ENCODE measurements at regions not wholly inside any gene's neighbourhood (a gene's known extent, or its start where the extent isn't known, plus 50 kb on each side); places are given as distances from the start of the nearest gene placed in this dataset.
A peak's percentile ranks its signal among the peaks of the same experiment; 100 is the strongest.

DNA sequence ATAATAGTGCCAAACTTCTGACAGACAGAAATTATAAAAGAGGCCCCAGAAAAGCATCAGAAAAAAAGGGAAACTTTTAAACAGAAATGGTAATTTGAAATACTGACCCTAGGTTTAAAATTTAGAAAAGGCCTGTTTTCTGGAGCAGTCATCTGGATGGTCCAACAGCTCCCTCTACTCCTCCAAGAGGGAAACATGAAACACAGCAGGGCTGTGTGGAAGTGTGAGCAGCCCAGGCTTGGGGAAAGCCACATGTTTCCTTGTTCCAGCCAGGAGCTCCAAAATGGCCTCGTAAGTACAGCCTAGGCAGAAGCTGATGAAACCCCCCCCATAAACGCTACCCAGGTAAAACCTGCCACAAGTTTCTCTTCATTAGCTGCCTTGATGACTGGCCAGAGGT, 499.3 kb upstream of the ADAMTS16 start:
- peak; percentile 13 for TF ChIP-seq CTCF (IDR thresholded peaks at IDR 0.05; ENCODE audit: low read depth, low read length)
- in situ Hi-C loops (cut with HindIII; ENCODE audit: low sequenced_read_pairs): no loop called here
- H3K4me3 ChIP-seq (ENCODE audit: low read depth, low read length): no peak overlapping the region
- peak; percentile 9 for DNase-seq (ENCODE audit: low read depth, low spot score)

GRCh38 chr5:4642525-4642924, 497.6 kb upstream of the ADAMTS16 start:
- DNase-seq (ENCODE audit: low read depth, low spot score): no peak
- TF ChIP-seq CTCF (IDR thresholded peaks at IDR 0.05; ENCODE audit: low read depth, low read length): no peak
- H3K4me3 ChIP-seq (ENCODE audit: low read depth, low read length): no peak overlapping the region
- in situ Hi-C loops (cut with HindIII; ENCODE audit: low sequenced_read_pairs): no loop called here

DNA sequence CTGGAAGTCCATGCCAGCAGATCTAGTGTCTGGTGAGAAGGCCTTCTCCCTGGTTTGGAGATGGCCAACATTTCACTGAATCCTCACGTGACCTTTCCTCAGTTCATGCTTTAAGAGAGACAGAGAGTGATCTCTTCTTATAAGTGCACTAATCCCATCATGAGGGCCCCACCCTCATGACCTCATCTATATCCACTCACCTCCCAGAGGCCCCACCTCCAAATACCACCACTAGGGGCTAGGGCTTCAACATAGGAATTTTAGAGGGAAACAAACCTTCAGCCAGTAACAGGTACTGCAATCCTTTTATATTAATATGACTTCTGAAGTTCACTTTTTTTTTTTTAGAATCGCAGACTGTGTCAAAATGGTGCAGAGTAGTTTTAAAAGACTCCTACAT, 496.9 kb upstream of the ADAMTS16 start:
- TF ChIP-seq CTCF (IDR thresholded peaks at IDR 0.05; ENCODE audit: low read depth, low read length): no peak
- in situ Hi-C loops (cut with HindIII; ENCODE audit: low sequenced_read_pairs): no loop called here
- DNase-seq (ENCODE audit: low read depth, low spot score): no peak
- no peak overlapping the region for H3K4me3 ChIP-seq (ENCODE audit: low read depth, low read length)

DNA sequence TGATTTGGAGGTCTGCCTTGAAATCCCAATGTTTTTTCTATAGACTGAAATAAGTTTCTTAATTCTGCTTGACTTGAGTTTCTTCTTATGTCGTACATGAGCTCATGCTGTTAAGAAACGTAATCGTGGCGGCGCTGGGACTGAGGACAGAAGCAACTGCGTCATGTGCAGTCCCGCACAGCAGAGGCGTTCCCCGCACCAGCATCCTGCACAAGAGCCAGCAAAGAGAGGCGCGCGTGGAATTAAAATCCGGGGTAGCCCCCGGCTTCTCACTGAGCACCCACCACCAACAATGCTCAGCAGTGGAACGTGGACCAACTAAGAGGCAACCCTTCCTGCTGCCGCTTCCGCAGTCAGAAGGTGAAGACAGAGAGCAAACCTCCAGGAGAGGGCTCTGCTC, 496.2 kb upstream of the ADAMTS16 start:
- DNase-seq (ENCODE audit: low read depth, low spot score): no peak
- no peak for TF ChIP-seq CTCF (IDR thresholded peaks at IDR 0.05; ENCODE audit: low read depth, low read length)
- H3K4me3 ChIP-seq (ENCODE audit: low read depth, low read length): no peak overlapping the region
- in situ Hi-C loops (cut with HindIII; ENCODE audit: low sequenced_read_pairs): no loop called here

GRCh38 chr5:4646715-4647375, 493.3 kb upstream of the ADAMTS16 start:
- in situ Hi-C loops (cut with HindIII; ENCODE audit: low sequenced_read_pairs): no loop called here
- no peak overlapping the region for H3K4me3 ChIP-seq (ENCODE audit: low read depth, low read length)
- no peak for TF ChIP-seq CTCF (IDR thresholded peaks at IDR 0.05; ENCODE audit: low read depth, low read length)
- no peak for DNase-seq (ENCODE audit: low read depth, low spot score)

GRCh38 chr5:4647955-4648354, 492.2 kb upstream of the ADAMTS16 start:
- no peak overlapping the region for H3K4me3 ChIP-seq (ENCODE audit: low read depth, low read length)
- in situ Hi-C loops (cut with HindIII; ENCODE audit: low sequenced_read_pairs): no loop called here
- no peak for DNase-seq (ENCODE audit: low read depth, low spot score)
- no peak for TF ChIP-seq CTCF (IDR thresholded peaks at IDR 0.05; ENCODE audit: low read depth, low read length)

Data from astrocyte of the spinal cord (primary cell).